ENCODE measurements at regions not wholly inside any gene's neighbourhood (a gene's known extent, or its start where the extent isn't known, plus 50 kb on each side); places are given as distances from the start of the nearest gene placed in this dataset.

DNA sequence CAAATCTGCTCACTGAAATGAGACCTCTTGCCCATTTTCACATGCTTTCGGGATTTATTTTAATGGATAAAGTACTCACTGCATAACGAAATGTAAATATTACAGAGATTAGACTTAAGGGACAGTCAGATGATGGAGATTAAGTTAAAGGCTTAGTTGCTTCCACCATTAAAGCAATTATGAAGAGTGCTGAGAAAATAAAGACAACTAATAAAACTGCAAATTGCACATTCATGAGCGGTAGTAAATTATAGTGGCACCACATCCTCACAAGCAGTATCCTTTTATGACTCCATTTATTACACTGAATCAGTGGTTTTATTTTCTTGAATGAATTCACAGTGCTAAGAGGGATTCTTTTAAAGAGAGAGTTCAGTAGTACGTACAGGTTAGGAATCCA lies 76.2 kb upstream of the TMED7 start:
- no peak overlapping the region for H2AFZ ChIP-seq (ENCODE audit: low read length)
- no peak overlapping the region for H3K18ac ChIP-seq (ENCODE audit: extremely low read depth, low read length)
- no peak overlapping the region for H4K5ac ChIP-seq (ENCODE audit: insufficient read length, low read depth, low read length)
- H4K8ac ChIP-seq (ENCODE audit: extremely low read depth, insufficient read depth, low read length), result no peak overlapping the region
- H2BK15ac ChIP-seq (ENCODE audit: low read length), result no peak overlapping the region
- no peak overlapping the region for H3K4me2 ChIP-seq (ENCODE audit: insufficient read depth in 1 of 2, low read depth in 2 of 2, low read length in 2 of 2)
- H3K9me3 ChIP-seq (ENCODE audit: insufficient read depth in 2 of 2, low read depth in 1 of 2, low read length in 1 of 2), result no peaks in the 10 kb centered on the region
- no peak overlapping the region for H3K9ac ChIP-seq (replicated peaks in 1 of 4; ENCODE audit: extremely low read depth in 1 of 4, low read depth in 3 of 4, low read length in 3 of 4)
- H3K79me2 ChIP-seq (ENCODE audit: control insufficient read depth in 1 of 2, insufficient read depth in 2 of 2, low read length in 2 of 2), result no peaks in the 10 kb centered on the region
- H3K56ac ChIP-seq (replicated peaks; ENCODE audit: insufficient read length, low read depth, low read length), result no peak overlapping the region
- no peaks in the 10 kb centered on the region for H3K4me1 ChIP-seq (replicated peaks in 1 of 4; ENCODE audit: control insufficient read depth in 3 of 4, insufficient read depth in 4 of 4, low read length in 3 of 4)
- H2BK120ac ChIP-seq (replicated peaks; ENCODE audit: low read depth, low read length), result no peak overlapping the region
- H3K14ac ChIP-seq (ENCODE audit: insufficient read length), result no peak overlapping the region
- no peak overlapping the region for H3K23ac ChIP-seq (ENCODE audit: insufficient read length)
- no peak overlapping the region for H2BK20ac ChIP-seq (ENCODE audit: low read length)
- H3K27ac ChIP-seq (ENCODE audit: low read depth, low read length), result no peak overlapping the region
- H4K20me1 ChIP-seq (replicated peaks in 1 of 2; ENCODE audit: control insufficient read depth in 1 of 2, insufficient read depth in 2 of 2, low read length in 2 of 2), result no peaks in the 10 kb centered on the region
- H2BK12ac ChIP-seq (ENCODE audit: low read depth, low read length), result no peak overlapping the region
- H4K91ac ChIP-seq (replicated peaks; ENCODE audit: insufficient read length, low read length), result no peak overlapping the region
- no peaks in the 10 kb centered on the region for H3K27me3 ChIP-seq (replicated peaks in 1 of 4; ENCODE audit: control insufficient read depth in 3 of 4, extremely low read depth in 1 of 4, insufficient read depth in 3 of 4, low read length in 3 of 4)
- no peak overlapping the region for H3K4me3 ChIP-seq (ENCODE audit: extremely low read depth in 1 of 4, insufficient read depth in 2 of 4, low read depth in 3 of 4, low read length in 4 of 4)
- POLR2A ChIA-PET (ENCODE audit: partially characterized antibody), result no interaction called here
- H3K23me2 ChIP-seq (ENCODE audit: low read depth, low read length), result no peaks in the 10 kb centered on the region; the same call in 1 of the 2 replicates
- H2AK5ac ChIP-seq (ENCODE audit: low read depth, low read length), result no peak overlapping the region
- FAIRE-seq, result no peak
- CTCF ChIA-PET (ENCODE audit: partially characterized antibody), result interaction anchor here (0.5 to 1.6 kb wide), 2 partner anchors 8 to 23 kb away, joined by 3 read pairs; no protein-coding TSS in a partner anchor
- no peak overlapping the region for H2BK5ac ChIP-seq (ENCODE audit: low read depth, low read length)
- DNase-seq (ENCODE audit: low read depth in 1 of 2, low spot score in 2 of 2), result no peak
- TF ChIP-seq CBX5 (IDR thresholded peaks at IDR 0.05; ENCODE audit: low read depth, low read length), result no peak
- no peak for TF ChIP-seq ATF3 (IDR thresholded peaks at IDR 0.05; ENCODE audit: insufficient read depth, low read depth, low read length)
- no peaks in the 10 kb centered on the region for H3K36me3 ChIP-seq (ENCODE audit: control insufficient read depth in 2 of 4, insufficient read depth in 4 of 4, low read length in 3 of 4)
- no peaks in the 10 kb centered on the region for H3K79me1 ChIP-seq (ENCODE audit: low read depth, low read length)
- 91% methylated on average over 4 of the region's 4 CpGs; no CpG with 5 or more reads in 1 of the 2 experiments for WGBS, 2 experiments (ENCODE audit: extremely low coverage in 1 of 2, insufficient coverage in 1 of 2, insufficient read length in 1 of 2, insufficient replicate concordance in 2 of 2, low coverage in 1 of 2, low lambda C conversion rate in 2 of 2, missing lambda C conversion rate in 1 of 2)
- no peak overlapping the region for H3K4ac ChIP-seq (replicated peaks; ENCODE audit: insufficient read length, low read depth, low read length)
